Endothelial cell of umbilical vein (primary cell): ENCODE measurements at regions not wholly inside any gene's neighbourhood (a gene's known extent, or its start where the extent isn't known, plus 50 kb on each side); places are given as distances from the start of the nearest gene placed in this dataset.

ENCODE experiments used
- BruUV-seq: library from RNA; stranded (reverse); fragments of 400-500 nt; replicated peaks from 2 replicates; lab custom pipeline; 2021; lab: Mats Ljungman, UMichigan
- CTCF ChIA-PET: fragments of 300-600, 350-600 bp; sonication (Branson Sonifier 250); formaldehyde crosslinking; loops from one replicate; lab custom pipeline; 2021; ENCODE audit warnings: antibody characterized with exemption, inconsistent platforms; lab: Charles Lee
- POLR2A ChIA-PET: fragments of 300-600, 350-600 bp; sonication (Branson Sonifier 250); formaldehyde crosslinking; loops from one replicate; lab custom pipeline; 2021; ENCODE audit warnings: antibody characterized with exemption, inconsistent platforms; lab: Charles Lee
- DNase-seq: peaks from one replicate; pipeline ENCODE4 v3.0.0-alpha.2; 2011; ENCODE audit warnings: low read depth, low spot score
- FAIRE-seq: peaks from 2 replicates; lab custom pipeline; 2011; peaks lifted over from hg19 to GRCh38; lab: Jason Lieb, UNC
- H2AFZ ChIP-seq: 2 replicates; pipeline ENCODE4 v1.6.0; 2012; ENCODE audit warnings: low read depth, low read length, control low read depth, inconsistent platforms
- H3K27ac ChIP-seq: 2 replicates; pipeline ENCODE4 v1.5.1; 2011; ENCODE audit warnings: low read depth, mild to moderate bottlenecking, control low read depth, low read length, moderate library complexity; ENCODE audit not compliant: insufficient read depth
- H3K27me3 ChIP-seq, 2 experiments: 2 replicates each; pipeline versions ENCODE4 v1.6.0 to v1.6.1; 2011; ENCODE audit warnings: low read length in 2 of 2, mixed read lengths in 1 of 2; ENCODE audit not compliant: control insufficient read depth in 2 of 2, insufficient read depth in 2 of 2
- H3K36me3 ChIP-seq, 2 experiments: 2 replicates in 1 of 2; 3 replicates in 1 of 2; pipeline ENCODE4 v1.5.1; 2011; ENCODE audit warnings: low read length in 2 of 2, mild to moderate bottlenecking in 1 of 2, moderate library complexity in 1 of 2; ENCODE audit not compliant: control insufficient read depth in 2 of 2, insufficient read depth in 2 of 2; ENCODE audit errors: extremely low read depth in 1 of 2
- H3K4me1 ChIP-seq: 3 replicates; pipeline ENCODE4 v1.5.1; 2011; ENCODE audit warnings: mild to moderate bottlenecking, low read length; ENCODE audit not compliant: control insufficient read depth, insufficient read depth; ENCODE audit errors: extremely low read depth
- H3K4me2 ChIP-seq: 2 replicates; pipeline ENCODE4 v1.6.1; 2011; ENCODE audit warnings: low read length, control low read depth, mixed read lengths; ENCODE audit not compliant: insufficient read depth
- H3K4me3 ChIP-seq, 3 experiments: fragments of 200-600 bp in 1 of 3; sonication (generic), shearing (Covaris generic) in 1 of 3; replicated peaks in 1 of 3; 2 replicates each; pipeline ENCODE4 v1.5.1; 2011 to 2016; ENCODE audit warnings: control low read depth in 3 of 3, low read length in 3 of 3, mild to moderate bottlenecking in 2 of 3, inconsistent platforms in 1 of 3, low read depth in 1 of 3, moderate library complexity in 1 of 3; ENCODE audit not compliant: insufficient read depth in 1 of 3
- H3K79me2 ChIP-seq: 2 replicates; pipeline ENCODE4 v1.6.0; 2012; ENCODE audit warnings: low read length, inconsistent platforms; ENCODE audit not compliant: control insufficient read depth, insufficient read depth
- H3K9ac ChIP-seq: replicated peaks from 2 replicates; pipeline ENCODE3; 2011; ENCODE audit warnings: low read length, control low read depth; ENCODE audit not compliant: insufficient read depth; ENCODE audit errors: extremely low read depth
- H3K9me1 ChIP-seq: replicated peaks from 3 replicates; pipeline ENCODE4 v1.6.0; 2011; ENCODE audit warnings: mild to moderate bottlenecking, low read length; ENCODE audit not compliant: control insufficient read depth, insufficient read depth; ENCODE audit errors: extremely low read depth
- H3K9me3 ChIP-seq: replicated peaks from 2 replicates; pipeline ENCODE4 v1.5.1; 2012; ENCODE audit warnings: low read length, inconsistent platforms; ENCODE audit not compliant: control insufficient read depth, insufficient read depth
- H4K20me1 ChIP-seq: replicated peaks from 2 replicates; pipeline ENCODE3; 2011; ENCODE audit warnings: mild to moderate bottlenecking, low read length; ENCODE audit not compliant: control insufficient read depth, insufficient read depth; ENCODE audit errors: extremely low read depth
- CTCF ChIP-seq, 2 donors: IDR thresholded peaks; 1 replicate in 1 of 2; 2 replicates in 1 of 2; pipeline ENCODE4 v1.5.1; 2011; ENCODE audit warnings: low read length in 2 of 2, mild to moderate bottlenecking in 2 of 2, moderate library complexity in 2 of 2, control low read depth in 1 of 2, inconsistent platforms in 1 of 2, low read depth in 1 of 2; ENCODE audit not compliant: insufficient read depth in 1 of 2; ENCODE audit errors: extremely low read depth in 1 of 2
- EZH2 ChIP-seq: IDR thresholded peaks from 2 replicates; pipeline ENCODE4 v1.6.1; 2012; ENCODE audit warnings: borderline replicate concordance, low read depth, mild to moderate bottlenecking, moderate library complexity, low read length, inconsistent platforms; ENCODE audit not compliant: severe bottlenecking
- FOS ChIP-seq: IDR thresholded peaks from 2 replicates; pipeline ENCODE4 v1.6.1; 2011; ENCODE audit warnings: mild to moderate bottlenecking, low read length, moderate library complexity, borderline replicate concordance; ENCODE audit not compliant: insufficient read depth
- GATA2 ChIP-seq: IDR thresholded peaks from 2 replicates; pipeline ENCODE4 v1.7.0; 2011; ENCODE audit warnings: low read depth, mild to moderate bottlenecking, moderate library complexity, mixed read lengths, low read length; ENCODE audit not compliant: insufficient read length, insufficient read depth
- JUN ChIP-seq: IDR thresholded peaks from 2 replicates; pipeline ENCODE4 v1.6.1; 2011; ENCODE audit warnings: borderline replicate concordance, low read depth; ENCODE audit not compliant: insufficient read length, insufficient read depth
- MAX ChIP-seq: IDR thresholded peaks from 2 replicates; pipeline ENCODE4 v1.6.1; 2011; ENCODE audit not compliant: insufficient read depth, insufficient read length
- MYC ChIP-seq: IDR thresholded peaks from one replicate; pipeline ENCODE4 v1.6.1; 2011; ENCODE audit warnings: mild to moderate bottlenecking, low read depth, low read length
- POLR2A ChIP-seq: IDR thresholded peaks from 2 replicates; pipeline ENCODE4 v1.6.1; 2012; ENCODE audit warnings: low read depth, mild to moderate bottlenecking, control low read depth, low read length
- POLR2AphosphoS5 ChIP-seq: IDR thresholded peaks from 2 replicates; pipeline ENCODE4 v1.6.1; 2012; ENCODE audit warnings: low read depth, mild to moderate bottlenecking, control low read depth, low read length, moderate library complexity; ENCODE audit not compliant: insufficient read depth
- dilution Hi-C: fragments of 300-500 bp; cut with MboI; formaldehyde crosslinking; loops from one replicate; pipeline ENCODE4 v1.15.0; 2019; ENCODE audit warnings: low sequenced_read_pairs; ENCODE audit not compliant: extremely low pct_ligation_motif_present
- intact Hi-C: fragments of 100-400 bp; cut with micrococcal nuclease; formaldehyde crosslinking; loops from one replicate; pipeline ENCODE4 v1.10.0; 2022

DNA sequence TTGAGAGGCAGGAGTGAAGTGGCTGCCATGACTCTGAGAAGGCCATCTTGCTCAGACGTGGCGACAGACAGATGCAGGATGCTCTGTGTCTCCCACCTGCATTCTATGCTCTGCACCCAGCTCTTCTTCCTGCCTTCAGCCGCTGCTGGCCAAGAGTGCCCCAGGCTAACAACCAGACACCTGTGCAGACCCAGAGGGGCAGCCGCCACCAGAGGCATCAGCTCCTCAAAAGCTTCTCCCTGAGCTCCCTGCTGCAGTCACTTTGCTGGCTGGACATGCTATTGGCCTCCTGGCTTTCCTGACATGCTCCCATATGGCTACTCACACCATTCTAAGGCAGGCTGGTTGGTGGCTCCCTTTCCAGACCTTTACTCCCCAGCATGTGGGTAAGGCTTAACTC is 70.6 kb upstream of the GRB10 start:
- no peak for TF ChIP-seq POLR2A
- TF ChIP-seq GATA2 = no peak
- TF ChIP-seq MAX = no peak
- no peak for TF ChIP-seq MYC
- TF ChIP-seq POLR2AphosphoS5 = no peak
- TF ChIP-seq CTCF (IDR thresholded peaks at IDR 0.05; ENCODE audit: extremely low read depth in 1 of 2, insufficient read depth in 1 of 2, low read depth in 1 of 2, low read length in 2 of 2) = no peak
- no peak for TF ChIP-seq JUN
- TF ChIP-seq FOS = no peak
- TF ChIP-seq EZH2 = no peak
- no TSS peak for BruUV-seq
- CTCF ChIA-PET = no interaction called here

More for the DNA sequence above, 70.6 kb upstream of the GRB10 start:
- Histone ChIP-seq H4K20me1 (no peaks in the 10 kb centered on the region), H2AFZ (no peak overlapping the region), H3K36me3 (no peaks in the 10 kb centered on the region), H3K9me3 (no peaks in the 10 kb centered on the region), H3K4me3 (no peak overlapping the region), H3K27ac (no peak overlapping the region), H3K27me3 (peaks cover 1 to 3% of the 10 kb centered on the region in 2 experiments), H3K9ac (no peak overlapping the region), H3K4me1 (no peaks in the 10 kb centered on the region), H3K79me2 (no peaks in the 10 kb centered on the region), H3K9me1 (no peaks in the 10 kb centered on the region), H3K4me2 (no peak overlapping the region)
- intact Hi-C loops = no loop called here
- POLR2A ChIA-PET = no interaction called here
- DNase-seq = no peak
- dilution Hi-C loops = no loop called here
- FAIRE-seq = no peak
